Stimulated activated memory B cell treated with anti-CD40 and anti-IgM and Interleukin-4, amounts not matched to agents 10 μg/mL and 1 μg/mL and 100 μg/mL, for 72 hours (primary cell): ENCODE measurements at regions not wholly inside any gene's neighbourhood (a gene's known extent, or its start where the extent isn't known, plus 50 kb on each side); places are given as distances from the start of the nearest gene placed in this dataset.

Source experiments
- ATAC-seq: fragments of 150-1000 bp; cut with Tn5 transposase; 2 replicates; pipeline ENCODE4 v1.10.0; 2021
- H3K27ac Mint-ChIP-seq: one replicate; pipeline ENCODE4 v1.8.0; 2022; ENCODE audit warnings: mild to moderate bottlenecking, mixed read lengths
- H3K27me3 Mint-ChIP-seq: one replicate; pipeline ENCODE4 v1.8.0; 2022; ENCODE audit warnings: mixed read lengths
- H3K36me3 Mint-ChIP-seq: one replicate; pipeline ENCODE4 v1.8.0; 2022; ENCODE audit warnings: mixed read lengths
- H3K4me1 Mint-ChIP-seq: one replicate; pipeline ENCODE4 v1.8.0; 2022; ENCODE audit warnings: mixed read lengths
- H3K4me3 Mint-ChIP-seq: one replicate; pipeline ENCODE4 v1.8.0; 2022; ENCODE audit warnings: mild to moderate bottlenecking, moderate library complexity, mixed read lengths
- H3K9me3 Mint-ChIP-seq: one replicate; pipeline ENCODE4 v1.8.0; 2022; ENCODE audit warnings: mixed read lengths

DNA sequence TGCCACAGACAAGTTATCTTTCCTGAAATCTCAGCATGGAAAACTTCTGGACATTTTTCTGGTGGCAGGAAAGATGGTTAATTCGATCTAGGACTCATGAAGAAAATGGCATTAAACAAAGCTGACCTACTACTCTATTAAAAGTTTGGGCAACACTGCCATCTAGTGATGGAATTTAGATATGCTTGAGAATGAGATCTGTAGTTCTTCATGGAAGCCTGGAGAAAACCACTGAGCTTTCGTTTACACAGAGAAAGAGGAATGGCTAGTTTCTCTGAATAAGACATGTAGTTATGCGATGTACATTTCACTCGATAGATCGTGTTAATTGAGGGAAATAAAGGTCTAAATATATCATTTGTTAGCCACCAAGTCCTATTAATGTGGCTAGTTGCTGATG is 51.7 kb upstream of the CHRDL1 start:
- Mint-ChIP-seq H3K27ac (no peak overlapping the region), H3K9me3 (no peaks in the 10 kb centered on the region), H3K36me3 (no peaks in the 10 kb centered on the region), H3K27me3 (no peaks in the 10 kb centered on the region), H3K4me3 (no peak overlapping the region), H3K4me1 (no peaks in the 10 kb centered on the region)
- peak; percentile 64 for ATAC-seq

DNA sequence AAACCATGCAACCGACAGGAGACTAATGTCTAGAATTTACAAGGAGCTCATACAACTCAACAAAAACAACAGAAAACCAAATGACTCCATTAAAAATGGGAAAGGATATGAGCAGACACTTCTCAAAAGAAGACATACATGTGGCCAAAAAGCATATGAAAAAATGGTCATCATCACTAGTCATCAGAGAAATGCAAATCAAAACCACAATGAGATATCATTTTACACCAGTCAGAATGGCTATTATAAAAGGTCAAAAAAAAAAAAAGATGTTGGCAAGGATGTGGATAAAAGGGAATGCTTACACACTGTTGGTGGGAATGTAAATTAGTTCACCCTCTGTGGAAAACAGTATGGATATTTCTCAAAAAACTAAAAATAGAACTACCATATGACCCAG is 50.5 kb upstream of the CHRDL1 start:
- H3K27me3 Mint-ChIP-seq: no peaks in the 10 kb centered on the region
- no peak for ATAC-seq
- H3K9me3 Mint-ChIP-seq: no peaks in the 10 kb centered on the region
- no peak overlapping the region for H3K27ac Mint-ChIP-seq
- no peaks in the 10 kb centered on the region for H3K36me3 Mint-ChIP-seq
- no peak overlapping the region for H3K4me3 Mint-ChIP-seq
- H3K4me1 Mint-ChIP-seq: no peaks in the 10 kb centered on the region
